ENCODE measurements at regions not wholly inside any gene's neighbourhood (a gene's known extent, or its start where the extent isn't known, plus 50 kb on each side); places are given as distances from the start of the nearest gene placed in this dataset.

DNA sequence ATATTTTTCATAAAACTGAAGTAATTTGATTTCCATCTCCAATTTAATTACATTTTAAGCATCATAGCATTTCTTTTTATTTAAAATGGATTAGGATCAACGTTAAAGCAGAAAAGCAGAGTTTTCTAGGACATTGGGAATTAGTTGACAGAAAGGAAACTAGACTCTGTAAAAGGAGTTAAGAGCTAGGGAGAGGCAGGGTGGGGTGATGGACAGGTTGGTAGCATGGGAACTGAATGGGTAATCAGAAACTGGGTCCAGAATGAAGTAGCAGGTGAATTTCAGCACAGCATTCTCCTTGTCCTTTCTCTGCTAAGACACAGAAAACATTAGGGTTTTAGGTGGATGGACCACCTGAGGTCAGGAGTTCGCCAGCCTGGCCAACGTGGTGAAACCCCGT is 97.6 kb downstream of the ANAPC4 start:
- WGBS, 3 donors, result 83 to 88% (median 85%) methylated on average over 4 of the region's 4 CpGs
- Histone ChIP-seq H3K27me3 (no peaks in the 10 kb centered on the region), H3K4me3 (no peak overlapping the region), H3K27ac (no peak overlapping the region), H3K36me3 (no peaks in the 10 kb centered on the region), H3K9me3 (no peaks in the 10 kb centered on the region), H3K4me1 (ENCODE audit: insufficient read depth) (no peaks in the 10 kb centered on the region)
- no peak for DNase-seq
- TF ChIP-seq CTCF (IDR thresholded peaks at IDR 0.05) (no peak), EP300 (IDR thresholded peaks at IDR 0.05) (no peak), POLR2A (IDR thresholded peaks at IDR 0.05) (no peak)
- intact Hi-C loops (cut with DNase I), result no loop called here

- Histone ChIP-seq H3K27ac (no peak overlapping the region), H3K9me3 (no peaks in the 10 kb centered on the region), H3K4me1 (ENCODE audit: insufficient read depth) (no peaks in the 10 kb centered on the region), H3K27me3 (no peaks in the 10 kb centered on the region), H3K4me3 (no peak overlapping the region), H3K36me3 (no peaks in the 10 kb centered on the region)
- TF ChIP-seq CTCF (IDR thresholded peaks at IDR 0.05) (no peak), EP300 (IDR thresholded peaks at IDR 0.05) (no peak), POLR2A (IDR thresholded peaks at IDR 0.05) (no peak)
- no peak for DNase-seq
- intact Hi-C loops (cut with DNase I), result no loop called here
- WGBS, 3 donors, result 35 to 63% (median 49%) methylated on average over 1 of the region's 1 CpG
These were observed 100.2 kb downstream of the ANAPC4 start for GRCh38 chr4:25477221-25477620.

DNA sequence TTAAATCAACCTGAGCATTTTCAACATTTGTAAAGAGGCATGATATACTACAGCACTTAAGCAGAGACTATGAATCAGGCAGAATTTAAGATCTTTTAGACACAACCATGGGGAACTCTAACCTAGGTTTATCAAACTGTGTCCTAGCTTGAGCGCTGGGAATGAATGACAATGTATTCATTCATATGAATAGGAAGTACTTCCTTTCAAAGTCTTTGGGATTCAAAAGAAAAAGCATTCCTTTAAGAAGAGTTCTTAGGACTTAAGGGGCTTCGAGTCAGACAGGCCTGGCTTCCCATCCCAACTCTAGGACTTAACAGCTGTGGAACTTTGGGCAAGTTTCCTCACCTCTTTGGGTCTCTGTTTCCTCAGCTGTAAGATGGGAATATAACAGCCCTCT is 104.6 kb downstream of the ANAPC4 start:
- no peak overlapping the region for H3K4me3 ChIP-seq
- no peaks in the 10 kb centered on the region for H3K9me3 ChIP-seq
- TF ChIP-seq CTCF (IDR thresholded peaks at IDR 0.05), result no peak
- no peak for TF ChIP-seq POLR2A (IDR thresholded peaks at IDR 0.05)
- WGBS, 3 donors, result 53 to 76% (median 67%) methylated on average over 2 of the region's 2 CpGs
- intact Hi-C loops (cut with DNase I), result no loop called here
- no peak overlapping the region for H3K27ac ChIP-seq
- DNase-seq, result no peak
- H3K27me3 ChIP-seq, result no peaks in the 10 kb centered on the region
- no peaks in the 10 kb centered on the region for H3K4me1 ChIP-seq (ENCODE audit: insufficient read depth)
- H3K36me3 ChIP-seq, result no peaks in the 10 kb centered on the region

GRCh38 chr4:25484243-25484721 is 107.2 kb downstream of the ANAPC4 start:
- no peaks in the 10 kb centered on the region for H3K4me1 ChIP-seq (ENCODE audit: insufficient read depth)
- 77 to 86% (median 83%) methylated on average over 3 of the region's 3 CpGs for WGBS, 3 donors
- H3K9me3 ChIP-seq, result no peaks in the 10 kb centered on the region
- no peak overlapping the region for H3K4me3 ChIP-seq
- DNase-seq, result no peak
- no peak overlapping the region for H3K27ac ChIP-seq
- no peak for TF ChIP-seq POLR2A (IDR thresholded peaks at IDR 0.05)
- TF ChIP-seq CTCF (IDR thresholded peaks at IDR 0.05), result no peak
- TF ChIP-seq EP300 (IDR thresholded peaks at IDR 0.05), result no peak
- intact Hi-C loops (cut with DNase I), result no loop called here
- no peaks in the 10 kb centered on the region for H3K27me3 ChIP-seq
- H3K36me3 ChIP-seq, result no peaks in the 10 kb centered on the region

GRCh38 chr4:25485104-25485503 is 108.0 kb downstream of the ANAPC4 start:
- Histone ChIP-seq H3K9me3 (no peaks in the 10 kb centered on the region), H3K4me1 (ENCODE audit: insufficient read depth) (no peaks in the 10 kb centered on the region), H3K36me3 (no peaks in the 10 kb centered on the region), H3K4me3 (no peak overlapping the region), H3K27ac (no peak overlapping the region), H3K27me3 (no peaks in the 10 kb centered on the region)
- 66 to 84% (median 72%) methylated on average over 6 of the region's 6 CpGs for WGBS, 3 donors
- intact Hi-C loops (cut with DNase I), result no loop called here
- DNase-seq, result no peak
- no peak for TF ChIP-seq POLR2A (IDR thresholded peaks at IDR 0.05)
- no peak for TF ChIP-seq EP300 (IDR thresholded peaks at IDR 0.05)
- TF ChIP-seq CTCF (IDR thresholded peaks at IDR 0.05), result no peak

Data from ovary (tissue), 7 donors.